MCF 10A (cell line): ENCODE measurements at regions not wholly inside any gene's neighbourhood (a gene's known extent, or its start where the extent isn't known, plus 50 kb on each side); places are given as distances from the start of the nearest gene placed in this dataset.
"Not testable (repeated sequence)": the region's sequence is repeated elsewhere in the genome, so short reads cannot be mapped to it uniquely, and the experiment has no call there.

ENCODE experiments used
- BruUV-seq: library from RNA; stranded (reverse); fragments of 400-500 nt; replicated peaks from 2 replicates; lab custom pipeline; 2021; lab: Mats Ljungman, UMichigan
- CTCF ChIA-PET: fragments of 300-600 bp; sonication (Branson Sonifier 250); formaldehyde crosslinking; extraction: SDS; loops from one replicate; lab custom pipeline; 2021; ENCODE audit warnings: antibody characterized with exemption, inconsistent platforms; lab: Yijun Ruan, JAX
- POLR2A ChIA-PET: fragments of 300-600, 350-650 bp; sonication (Branson Sonifier 250); formaldehyde crosslinking; extraction: SDS; loops from one replicate; lab custom pipeline; 2020; ENCODE audit warnings: antibody characterized with exemption, inconsistent platforms; lab: Yijun Ruan, JAX
- DNase-seq: peaks from one replicate; pipeline ENCODE4 v3.0.0-alpha.2; 2018; ENCODE audit not compliant: unreplicated experiment
- H3K27ac Mint-ChIP-seq: one replicate; pipeline ENCODE4 v1.8.0; 2022; ENCODE audit warnings: mild to moderate bottlenecking, low read depth, mixed read lengths; ENCODE audit not compliant: unreplicated experiment
- H3K27me3 Mint-ChIP-seq: one replicate; pipeline ENCODE4 v1.8.0; 2022; ENCODE audit warnings: mixed read lengths; ENCODE audit not compliant: insufficient read depth, unreplicated experiment
- H3K36me3 Mint-ChIP-seq: one replicate; pipeline ENCODE4 v1.8.0; 2022; ENCODE audit warnings: mild to moderate bottlenecking, moderate library complexity, mixed read lengths; ENCODE audit not compliant: insufficient read depth, unreplicated experiment
- H3K4me1 Mint-ChIP-seq: one replicate; pipeline ENCODE4 v1.8.0; 2022; ENCODE audit warnings: mixed read lengths; ENCODE audit not compliant: insufficient read depth, unreplicated experiment
- H3K4me3 Mint-ChIP-seq: one replicate; pipeline ENCODE4 v1.8.0; 2022; ENCODE audit warnings: mild to moderate bottlenecking, moderate library complexity, mixed read lengths; ENCODE audit not compliant: unreplicated experiment
- H3K9me3 Mint-ChIP-seq: one replicate; pipeline ENCODE4 v1.8.0; 2022; ENCODE audit warnings: mixed read lengths; ENCODE audit not compliant: unreplicated experiment
- CTCF ChIP-seq: fragments of 200-600 bp; IDR thresholded peaks from one replicate; pipeline ENCODE4 v1.8.0; 2022; ENCODE audit warnings: antibody characterized with exemption, mild to moderate bottlenecking; ENCODE audit not compliant: unreplicated experiment
- intact Hi-C: fragments of 100-400 bp; cut with micrococcal nuclease; formaldehyde crosslinking; loops from 2 replicates; pipeline ENCODE4 v1.14.1; 2022

DNA sequence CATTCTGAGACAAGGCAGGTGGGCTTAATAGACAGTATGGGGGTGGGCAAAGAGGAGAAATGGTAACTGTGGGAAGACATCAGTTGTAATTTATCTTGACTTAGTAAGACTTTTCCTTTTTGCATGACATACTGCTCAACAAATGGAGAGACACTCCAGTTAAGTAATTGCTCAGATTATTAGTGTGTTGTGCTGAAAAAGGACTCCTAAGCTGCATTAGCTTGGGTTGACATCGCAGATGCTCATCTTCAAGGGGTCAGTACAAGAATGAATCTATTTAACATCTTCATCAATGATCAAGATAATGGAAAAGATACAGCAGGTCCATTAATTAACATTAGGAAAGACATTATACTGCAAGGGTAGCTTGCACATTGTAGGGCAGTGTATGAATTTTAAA lies 181.1 kb upstream of the ELAVL2 start:
- H3K9me3 Mint-ChIP-seq = no peaks in the 10 kb centered on the region
- no peaks in the 10 kb centered on the region for H3K36me3 Mint-ChIP-seq
- DNase-seq = no peak
- H3K27ac Mint-ChIP-seq = no peak overlapping the region
- TF ChIP-seq CTCF = no peak
- intact Hi-C loops = no loop called here
- H3K27me3 Mint-ChIP-seq = no peaks in the 10 kb centered on the region
- ChIA-PET CTCF (no interaction called here), POLR2A (no interaction called here)
- H3K4me1 Mint-ChIP-seq = no peaks in the 10 kb centered on the region
- no TSS peak for BruUV-seq
- H3K4me3 Mint-ChIP-seq = no peak overlapping the region

- H3K27me3 Mint-ChIP-seq, H3K4me3 Mint-ChIP-seq, CTCF ChIA-PET, DNase-seq, BruUV-seq, H3K4me1 Mint-ChIP-seq, POLR2A ChIA-PET, H3K36me3 Mint-ChIP-seq, H3K9me3 Mint-ChIP-seq, intact Hi-C loops, H3K27ac Mint-ChIP-seq: not testable (repeated sequence)
Measured at GRCh38 chr9:23991874-23992273, 165.8 kb upstream of the ELAVL2 start.

- H3K4me1 Mint-ChIP-seq = no peaks in the 10 kb centered on the region
- no peaks in the 10 kb centered on the region for H3K9me3 Mint-ChIP-seq
- H3K27me3 Mint-ChIP-seq = peaks cover 15% of the 10 kb centered on the region
- H3K4me3 Mint-ChIP-seq = no peak overlapping the region
- BruUV-seq = no TSS peak
- ChIA-PET POLR2A (no interaction called here), CTCF (no interaction called here)
- no peak for DNase-seq
- H3K36me3 Mint-ChIP-seq = no peaks in the 10 kb centered on the region
- H3K27ac Mint-ChIP-seq = no peak overlapping the region
- no peak for TF ChIP-seq CTCF
- intact Hi-C loops = no loop called here
Measured at GRCh38 chr9:23979491-23979890, 153.5 kb upstream of the ELAVL2 start.

GRCh38 chr9:23962101-23962500 lies 136.1 kb upstream of the ELAVL2 start:
- DNase-seq = no peak
- H3K36me3 Mint-ChIP-seq = no peaks in the 10 kb centered on the region
- intact Hi-C loops = no loop called here
- no peaks in the 10 kb centered on the region for H3K4me1 Mint-ChIP-seq
- no peak for TF ChIP-seq CTCF
- H3K9me3 Mint-ChIP-seq = no peaks in the 10 kb centered on the region
- H3K27ac Mint-ChIP-seq = no peak overlapping the region
- CTCF ChIA-PET = no interaction called here
- POLR2A ChIA-PET = no interaction called here
- BruUV-seq = no TSS peak
- H3K27me3 Mint-ChIP-seq = no peaks in the 10 kb centered on the region
- no peak overlapping the region for H3K4me3 Mint-ChIP-seq

DNA sequence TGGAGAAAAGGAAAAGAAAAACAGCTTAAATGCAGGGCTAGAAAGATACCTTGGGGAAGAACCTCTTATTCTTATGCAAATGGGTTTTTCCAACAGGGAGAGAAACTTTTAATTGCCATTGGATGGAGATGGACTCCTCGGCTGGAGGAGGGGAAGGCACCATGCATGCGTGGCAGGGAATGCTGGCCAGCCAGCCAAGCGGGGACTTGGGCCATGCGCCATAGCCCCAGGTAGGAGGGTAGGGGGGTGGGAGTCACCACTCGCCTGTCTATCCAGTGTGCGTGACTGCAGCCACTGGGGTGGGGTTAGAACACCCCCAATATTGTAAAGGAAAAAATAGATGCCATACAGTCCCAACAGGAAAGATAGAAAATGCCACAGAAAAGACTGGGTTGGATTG lies 119.9 kb upstream of the ELAVL2 start:
- Mint-ChIP-seq H3K27ac (no peak overlapping the region), H3K36me3 (no peaks in the 10 kb centered on the region), H3K27me3 (no peaks in the 10 kb centered on the region), H3K4me3 (no peak overlapping the region), H3K4me1 (no peaks in the 10 kb centered on the region), H3K9me3 (no peaks in the 10 kb centered on the region)
- CTCF ChIA-PET = no interaction called here
- intact Hi-C loops = no loop called here
- POLR2A ChIA-PET = no interaction called here
- no TSS peak for BruUV-seq
- no peak for DNase-seq
- no peak for TF ChIP-seq CTCF
